WTC11 (cell line): ENCODE measurements at regions not wholly inside any gene's neighbourhood (a gene's known extent, or its start where the extent isn't known, plus 50 kb on each side); places are given as distances from the start of the nearest gene placed in this dataset.

Experiments used
- ATAC-seq: fragments of 200-7000 bp; cut with Tn5 transposase; 2 replicates; pipeline ENCODE4 v1.10.0; 2021; ENCODE audit warnings: mild to moderate bottlenecking, moderate library complexity
- CTCF ChIA-PET: fragments of 300-600 bp; sonication (Branson Sonifier 250); formaldehyde crosslinking; loops from one replicate; lab custom pipeline; 2021; ENCODE audit warnings: antibody characterized with exemption; lab: Charles Lee
- POLR2A ChIA-PET: fragments of 350-600 bp; sonication (Branson Sonifier 250); formaldehyde crosslinking; loops from one replicate; lab custom pipeline; 2021; ENCODE audit warnings: antibody characterized with exemption; lab: Charles Lee
- DNase-seq: peaks from one replicate; pipeline ENCODE4 v3.0.0; 2021; ENCODE audit warnings: low spot score
- H3K27ac Mint-ChIP-seq: 2 replicates; pipeline ENCODE4 v1.8.0; 2021; ENCODE audit warnings: mixed read lengths
- H3K27me3 Mint-ChIP-seq: 2 replicates; pipeline ENCODE4 v1.8.0; 2021; ENCODE audit warnings: low read depth, mild to moderate bottlenecking, moderate library complexity, mixed read lengths
- H3K36me3 Mint-ChIP-seq: 2 replicates; pipeline ENCODE4 v1.8.0; 2021; ENCODE audit warnings: mixed read lengths
- H3K4me1 Mint-ChIP-seq: 2 replicates; pipeline ENCODE4 v1.8.0; 2022; ENCODE audit warnings: mixed read lengths
- H3K4me3 Mint-ChIP-seq: 2 replicates; pipeline ENCODE4 v1.8.0; 2021; ENCODE audit warnings: mild to moderate bottlenecking, moderate library complexity, mixed read lengths
- H3K9me3 Mint-ChIP-seq: 2 replicates; pipeline ENCODE4 v1.8.0; 2021; ENCODE audit warnings: mixed read lengths
- ATF6 ChIP-seq: sonication (generic); formaldehyde crosslinking; IDR thresholded peaks from 2 replicates; pipeline ENCODE4 v1.8.1; 2023; ENCODE audit warnings: mild to moderate bottlenecking, missing genetic modification reagents
- CBFB ChIP-seq: sonication (generic); formaldehyde crosslinking; IDR thresholded peaks from 2 replicates; pipeline ENCODE4 v1.8.1; 2022; ENCODE audit warnings: mild to moderate bottlenecking, low read depth, missing genetic modification reagents
- CTCF ChIP-seq: fragments of 200-600 bp; IDR thresholded peaks from 2 replicates; pipeline ENCODE4 v1.8.0; 2022; ENCODE audit warnings: antibody characterized with exemption
- E2F5 ChIP-seq: sonication (generic); formaldehyde crosslinking; IDR thresholded peaks from 2 replicates; pipeline ENCODE4 v1.8.1; 2022; ENCODE audit warnings: mild to moderate bottlenecking, moderate library complexity, missing genetic modification reagents
- ESRRA ChIP-seq: sonication (generic); formaldehyde crosslinking; IDR thresholded peaks from 2 replicates; pipeline ENCODE4 v1.8.1; 2022; ENCODE audit warnings: mild to moderate bottlenecking, missing genetic modification reagents, borderline replicate concordance
- ETV6 ChIP-seq: sonication (generic); formaldehyde crosslinking; IDR thresholded peaks from 2 replicates; pipeline ENCODE4 v1.8.1; 2022; ENCODE audit warnings: mild to moderate bottlenecking, missing genetic modification reagents
- MXD4 ChIP-seq: fragments of 250-450 bp; sonication (Bioruptor Pico); IDR thresholded peaks from 2 replicates; pipeline ENCODE4 v1.8.0; 2021; ENCODE audit warnings: mild to moderate bottlenecking, moderate library complexity, borderline replicate concordance
- MYBL2 ChIP-seq: sonication (generic); formaldehyde crosslinking; IDR thresholded peaks from 2 replicates; pipeline ENCODE4 v1.8.1; 2023; ENCODE audit warnings: mild to moderate bottlenecking, moderate library complexity, missing genetic modification reagents
- NFYB ChIP-seq: sonication (generic); formaldehyde crosslinking; conservative IDR thresholded peaks from 2 replicates; pipeline ENCODE4 v1.8.0; 2022; ENCODE audit warnings: low read depth, missing genetic modification reagents
- OVOL2 ChIP-seq: fragments of 250-450 bp; sonication (Bioruptor Pico); IDR thresholded peaks from 2 replicates; pipeline ENCODE4 v1.9.0; 2021; ENCODE audit warnings: mild to moderate bottlenecking, borderline replicate concordance
- PREB ChIP-seq: sonication (generic); formaldehyde crosslinking; IDR thresholded peaks from 2 replicates; pipeline ENCODE4 v1.8.1; 2022; ENCODE audit warnings: mild to moderate bottlenecking, missing genetic modification reagents, moderate library complexity, borderline replicate concordance
- STAT6 ChIP-seq: sonication (generic); formaldehyde crosslinking; conservative IDR thresholded peaks from 2 replicates; pipeline ENCODE4 v1.8.1; 2023; ENCODE audit warnings: mild to moderate bottlenecking, low read depth, missing genetic modification reagents, moderate library complexity
- USF1 ChIP-seq: sonication (generic); formaldehyde crosslinking; IDR thresholded peaks from 2 replicates; pipeline ENCODE4 v1.8.0; 2022; ENCODE audit warnings: mild to moderate bottlenecking, missing genetic modification reagents
- USF2 ChIP-seq: sonication (generic); formaldehyde crosslinking; IDR thresholded peaks from 2 replicates; pipeline ENCODE4 v1.8.1; 2023; ENCODE audit warnings: mild to moderate bottlenecking, missing genetic modification reagents, moderate library complexity
- ZNF138 ChIP-seq: sonication (generic); formaldehyde crosslinking; conservative IDR thresholded peaks from 2 replicates; pipeline ENCODE4 v1.8.1; 2022; ENCODE audit warnings: mild to moderate bottlenecking, moderate library complexity, missing genetic modification reagents
- ZNF416 ChIP-seq: fragments of 250-450 bp; sonication (Bioruptor Pico); IDR thresholded peaks from 2 replicates; pipeline ENCODE4 v1.9.0; 2021; ENCODE audit warnings: mild to moderate bottlenecking, inconsistent platforms
- ZSCAN18 ChIP-seq: fragments of 250-450 bp; sonication (Bioruptor Pico); IDR thresholded peaks from 2 replicates; pipeline ENCODE4 v2.1.2; 2022; ENCODE audit warnings: mild to moderate bottlenecking, moderate library complexity

- no peak for TF ChIP-seq ZSCAN18 (CRISPR knock-in tag)
- TF ChIP-seq MXD4 (CRISPR knock-in tag), result no peak
- TF ChIP-seq PREB (CRISPR knock-in tag), result no peak
- no peak for TF ChIP-seq ZNF138 (CRISPR knock-in tag)
- TF ChIP-seq ESRRA (CRISPR knock-in tag), result no peak
- no peak for TF ChIP-seq ETV6 (CRISPR knock-in tag)
Measured at GRCh38 chr4:177778623-177779022, 336.4 kb upstream of the AGA start (continued).

GRCh38 chr4:177785000-177785399, 342.8 kb upstream of the AGA start:
- TF ChIP-seq USF2 (CRISPR knock-in tag), result no peak
- no peak for TF ChIP-seq E2F5
- TF ChIP-seq CTCF, result no peak
- TF ChIP-seq OVOL2 (CRISPR knock-in tag), result no peak
- no peak for TF ChIP-seq ATF6 (CRISPR knock-in tag)
- Mint-ChIP-seq H3K4me3 (no peak overlapping the region), H3K27ac (no peak overlapping the region), H3K4me1 (peaks cover 5% of the 10 kb centered on the region; the same call in 1 of the 2 replicates), H3K27me3 (no peaks in the 10 kb centered on the region), H3K9me3 (peaks cover 14% of the 10 kb centered on the region), H3K36me3 (no peaks in the 10 kb centered on the region)
- ChIA-PET CTCF (no interaction called here), POLR2A (no interaction called here)
- DNase-seq (no peak), ATAC-seq (no peak)

GRCh38 chr4:177789610-177790009, 347.4 kb upstream of the AGA start:
- Mint-ChIP-seq H3K27me3 (no peaks in the 10 kb centered on the region), H3K36me3 (no peaks in the 10 kb centered on the region), H3K4me3 (no peak overlapping the region), H3K9me3 (peaks cover 4% of the 10 kb centered on the region; the same call in 1 of the 2 replicates), H3K4me1 (peaks cover 14% of the 10 kb centered on the region), H3K27ac (no peak overlapping the region)
- DNase-seq (no peak), ATAC-seq (no peak)
- ChIA-PET CTCF (no interaction called here), POLR2A (no interaction called here)
- TF ChIP-seq NFYB (no peak), ATF6 (CRISPR knock-in tag) (no peak), USF1 (CRISPR knock-in tag) (no peak), STAT6 (CRISPR knock-in tag) (no peak), MYBL2 (CRISPR knock-in tag) (no peak), CBFB (CRISPR knock-in tag) (no peak), ZNF416 (CRISPR knock-in tag) (no peak)
